NCI-H128 (cell line): ENCODE measurements at regions not wholly inside any gene's neighbourhood (a gene's known extent, or its start where the extent isn't known, plus 50 kb on each side); places are given as distances from the start of the nearest gene placed in this dataset.

Source experiments
- DNase-seq: peaks from one replicate; lab custom pipeline; 2025; ENCODE audit not compliant: unreplicated experiment; lab: John Stamatoyannopoulos, UW

DNA sequence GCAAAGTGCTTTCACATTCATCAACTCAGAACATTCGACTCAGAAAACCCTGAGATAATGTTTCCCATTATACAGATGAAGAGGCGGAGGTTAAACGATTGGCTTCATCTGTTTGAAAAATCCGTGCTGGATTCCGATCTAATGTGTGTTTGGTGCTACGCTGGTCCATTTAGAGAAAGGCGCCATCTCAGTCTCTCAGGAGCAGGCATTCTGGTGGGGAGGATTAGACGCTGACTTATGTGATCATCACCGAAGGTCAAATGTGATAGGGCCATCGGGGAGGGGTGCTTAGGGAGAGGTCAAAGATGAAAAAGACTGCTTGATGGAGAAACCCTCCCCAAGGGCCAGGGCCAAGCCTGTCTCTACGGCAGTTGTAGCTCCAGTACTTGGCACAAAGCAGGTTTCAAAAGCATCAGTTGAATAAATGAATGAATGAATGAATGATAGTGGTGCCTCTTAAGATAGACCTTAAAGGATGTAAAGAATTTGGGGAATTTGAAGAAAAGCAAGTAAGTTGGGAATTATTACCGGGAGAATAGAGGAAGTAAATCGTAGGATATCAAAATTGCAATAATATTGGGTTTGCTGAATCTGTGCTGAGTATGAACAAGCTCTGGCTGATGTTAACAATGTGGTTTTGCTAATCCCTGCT, 160.6 kb upstream of the SHB start:
- no peak for DNase-seq

GRCh38 chr9:38229104-38229500, 160.1 kb upstream of the SHB start:
- no peak for DNase-seq

DNA sequence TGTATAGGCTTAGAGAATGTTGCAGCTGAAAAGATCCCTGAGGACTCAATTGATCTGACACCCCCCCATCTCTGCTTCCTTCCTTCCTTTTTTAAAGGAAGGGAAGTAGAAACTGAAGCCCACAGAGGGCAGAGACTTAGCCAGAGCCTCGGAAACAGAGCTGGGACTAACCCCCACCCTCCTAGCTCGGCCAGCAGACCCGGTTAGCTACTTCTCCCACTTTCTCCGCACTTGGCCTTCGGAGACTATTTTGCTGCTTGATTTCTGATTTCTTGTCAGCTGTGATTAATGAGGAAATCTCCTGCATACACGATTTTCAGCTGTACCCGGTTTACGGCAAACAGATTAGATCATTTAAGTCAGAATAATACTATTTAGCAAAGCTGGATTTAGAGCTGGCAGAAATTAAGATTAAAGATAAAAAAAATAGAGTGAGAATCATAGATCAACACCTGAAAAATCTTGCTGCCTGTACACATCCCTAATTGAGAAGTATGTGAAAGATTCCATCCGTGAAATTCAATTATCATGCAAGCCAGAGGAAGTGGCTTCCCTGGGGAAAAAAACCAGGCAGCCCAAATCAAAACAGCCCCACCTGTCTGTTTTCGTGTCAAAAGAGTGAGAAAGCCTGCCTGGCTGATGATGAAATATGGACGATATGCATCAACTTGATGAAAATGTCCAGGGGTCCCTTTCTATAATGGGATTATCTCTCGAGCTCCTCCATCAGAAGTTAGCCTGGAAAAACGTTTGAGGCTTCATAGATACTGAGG, 159.5 kb upstream of the SHB start:
- no peak for DNase-seq

DNA sequence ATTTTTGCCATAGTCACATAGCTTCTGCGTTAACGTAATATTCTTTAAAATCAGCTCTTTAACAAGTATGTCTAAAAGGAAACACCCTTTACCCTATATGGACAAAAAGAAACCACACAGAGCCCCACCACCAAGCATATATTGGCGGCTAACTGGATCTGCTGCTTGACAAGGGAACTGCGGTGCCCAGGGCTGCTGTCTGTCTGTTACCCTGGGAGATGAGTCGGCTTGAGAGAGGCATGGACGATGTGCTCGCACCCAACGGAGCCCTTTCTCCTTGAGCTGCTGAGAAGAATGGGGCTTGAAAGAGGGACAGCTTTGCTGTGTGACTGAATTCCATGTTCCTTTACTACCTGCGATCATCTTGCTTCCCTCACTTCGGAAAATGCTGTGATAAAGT, 158.6 kb upstream of the SHB start:
- no peak for DNase-seq

DNA sequence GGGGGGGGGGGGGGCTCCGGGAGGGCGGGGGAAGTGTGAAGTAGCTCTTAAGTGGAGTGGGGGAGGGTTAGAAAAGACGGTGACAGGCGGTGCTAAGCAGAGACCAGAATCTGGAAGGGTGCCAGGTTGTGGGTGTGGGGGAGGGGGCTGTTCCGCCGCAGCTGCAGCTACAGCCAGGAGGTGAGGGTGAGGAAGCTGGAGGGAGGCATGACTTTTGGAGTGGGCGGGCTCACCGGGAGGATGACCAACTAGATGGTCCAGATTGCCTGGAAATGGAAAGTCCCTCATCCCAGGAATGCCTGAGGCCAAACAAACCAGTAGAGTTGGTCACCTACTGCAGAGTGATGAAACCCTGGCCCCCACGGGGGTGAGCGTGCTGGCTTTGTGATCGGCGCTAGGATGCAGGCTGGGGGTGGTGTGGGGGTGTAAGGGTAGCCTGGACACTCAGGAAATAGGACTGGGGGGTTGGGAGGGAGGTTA, 158.1 kb upstream of the SHB start:
- peak; percentile 82 for DNase-seq

GRCh38 chr9:38226491-38226951, 157.5 kb upstream of the SHB start:
- peak; percentile 59 for DNase-seq

GRCh38 chr9:38224941-38225340, 155.9 kb upstream of the SHB start:
- no peak for DNase-seq

- no peak for DNase-seq
Measured at GRCh38 chr9:38216572-38216971, 147.5 kb upstream of the SHB start.

- DNase-seq, result no peak
Measured at GRCh38 chr9:38215465-38215864, 146.4 kb upstream of the SHB start.

- no peak for DNase-seq
Measured at GRCh38 chr9:38214432-38214831, 145.4 kb upstream of the SHB start.

GRCh38 chr9:38213631-38214299, 144.7 kb upstream of the SHB start:
- no peak for DNase-seq

DNA sequence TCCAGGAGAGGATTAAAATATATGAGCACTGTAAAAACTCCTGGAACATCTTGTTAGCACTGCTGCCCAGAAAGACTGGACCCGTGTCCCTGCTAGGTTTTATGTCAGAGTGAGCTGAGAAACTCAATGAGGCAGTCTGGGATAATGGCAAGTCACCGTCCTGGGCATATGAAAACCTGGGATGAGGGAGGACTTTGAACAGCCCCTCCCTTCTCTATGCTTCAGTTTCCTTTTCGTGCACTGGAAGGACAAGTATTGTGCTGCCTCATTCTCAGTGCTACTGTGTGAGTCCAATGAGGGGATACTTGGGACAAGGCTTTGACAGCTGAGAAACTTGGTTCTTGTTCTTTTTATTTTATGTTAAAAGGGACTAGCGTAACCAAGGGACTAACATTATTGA, 143.0 kb upstream of the SHB start:
- no peak for DNase-seq

DNA sequence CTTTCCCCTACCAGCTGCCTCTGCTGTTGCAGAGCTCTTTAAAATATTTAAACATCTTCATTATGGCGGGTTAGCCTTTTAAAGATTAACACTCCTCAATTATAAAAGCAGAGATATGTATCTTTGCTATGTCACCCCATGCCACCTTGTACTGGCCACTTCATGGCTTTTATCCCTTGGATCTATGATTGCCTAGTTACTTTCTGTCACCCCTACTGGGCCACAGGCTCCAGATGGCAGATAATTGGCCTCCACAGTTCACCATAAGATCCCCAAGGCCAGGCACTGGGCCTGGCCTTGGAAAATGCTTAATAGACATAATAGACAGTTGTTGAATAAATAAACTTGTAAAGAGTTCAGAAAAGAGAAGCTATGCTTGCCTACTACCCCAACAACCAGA, 142.0 kb upstream of the SHB start:
- no peak for DNase-seq

DNA sequence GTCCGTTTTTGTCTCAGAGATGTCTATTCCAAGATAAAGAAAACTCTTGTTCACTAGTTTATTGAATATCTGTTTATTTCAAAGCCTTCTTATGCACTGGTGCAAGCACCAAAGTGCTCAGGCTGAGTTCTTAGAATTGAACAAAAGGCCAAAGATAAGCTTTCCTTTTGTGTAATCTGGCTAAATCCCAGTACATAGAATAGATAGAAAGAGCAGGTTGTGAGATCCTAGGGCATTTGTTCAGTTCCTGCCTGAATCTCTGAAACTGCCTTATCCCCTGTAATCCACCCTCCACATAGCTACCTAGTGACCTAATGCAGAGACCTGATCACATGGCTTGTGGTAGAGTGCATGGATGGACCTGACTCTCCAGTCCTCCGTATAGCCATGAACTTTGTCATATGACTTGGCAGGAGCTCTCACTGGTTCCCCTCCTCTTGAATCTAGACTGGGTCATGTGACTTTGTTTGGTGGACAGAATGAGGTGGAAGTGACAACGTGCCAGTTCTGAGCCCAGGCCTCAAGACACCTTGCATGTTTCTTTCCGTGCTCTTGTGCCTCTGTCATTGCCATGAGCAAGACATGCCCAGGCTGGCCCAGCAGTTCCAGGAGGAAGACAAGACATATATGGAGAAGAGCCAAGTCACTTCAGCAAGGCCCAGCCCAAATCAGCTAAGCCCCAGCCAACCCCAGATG, 139.3 kb upstream of the SHB start:
- DNase-seq, result no peak

GRCh38 chr9:38207247-38207778, 138.3 kb upstream of the SHB start:
- DNase-seq, result no peak

DNA sequence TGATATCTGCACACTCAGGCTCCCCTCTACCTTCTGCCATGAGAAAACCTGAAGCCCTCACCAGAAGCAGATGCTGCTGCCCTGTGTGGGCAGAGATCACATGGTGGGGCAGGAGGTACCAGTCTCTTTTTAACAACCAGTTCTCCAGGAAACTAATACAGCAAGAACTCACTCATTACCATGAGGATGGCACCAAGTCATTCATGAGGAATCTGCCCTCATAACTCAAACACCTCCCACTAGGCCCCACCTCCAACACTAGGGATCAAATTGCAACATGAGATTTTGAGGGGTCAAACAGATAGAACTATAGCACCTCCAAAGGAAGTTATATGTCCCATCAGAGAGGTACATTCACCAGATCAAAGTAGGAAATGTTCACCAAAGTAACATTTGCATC, 136.3 kb upstream of the SHB start:
- no peak for DNase-seq

DNA sequence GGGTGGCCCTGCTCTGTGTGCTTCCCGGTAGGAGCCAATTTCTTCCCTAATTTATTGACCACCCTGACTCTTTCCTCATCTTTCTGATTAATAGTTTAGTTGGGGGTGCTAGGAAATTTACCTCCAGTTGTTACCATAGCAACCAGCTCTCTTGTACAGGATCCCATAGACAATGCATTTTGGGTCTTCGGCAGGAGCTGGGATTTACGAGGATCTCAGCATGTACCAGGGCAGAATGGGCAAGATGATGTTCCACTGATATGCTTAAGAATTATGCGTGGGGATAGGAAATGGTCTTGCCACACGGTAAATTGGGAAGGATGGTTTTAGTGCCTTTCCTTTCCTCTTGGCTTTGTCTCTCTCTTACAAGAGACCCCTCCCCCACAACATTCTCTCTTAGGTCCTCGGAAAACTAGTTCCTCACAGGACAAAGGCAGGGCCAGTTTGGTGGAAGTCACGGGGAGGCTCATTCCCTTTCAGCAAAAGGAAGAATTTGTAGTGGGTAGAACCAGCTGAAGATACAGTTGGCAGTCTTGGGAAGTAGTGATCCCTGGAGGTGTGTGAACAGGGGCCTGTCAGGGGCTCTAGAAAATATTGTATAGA, 133.4 kb upstream of the SHB start:
- no peak for DNase-seq

DNA sequence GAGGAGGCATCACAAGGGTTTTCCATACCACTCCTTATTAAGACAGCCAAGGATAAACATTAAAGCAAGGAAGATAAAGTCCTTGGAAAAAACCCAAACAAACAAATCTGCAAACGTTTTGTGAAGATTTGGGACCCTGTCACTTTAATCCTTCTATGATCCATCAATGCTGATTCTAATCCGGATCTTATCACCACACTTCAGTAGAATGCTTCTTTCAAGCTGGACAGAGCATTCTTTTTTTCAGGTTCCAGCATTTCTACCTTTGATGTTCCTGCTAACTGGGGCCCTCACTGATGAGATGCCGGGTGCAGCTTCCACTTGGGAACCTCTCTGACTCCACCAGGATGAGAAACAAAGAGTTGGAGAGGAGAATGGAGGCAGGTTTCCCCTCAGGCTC, 132.8 kb upstream of the SHB start:
- DNase-seq, result no peak

DNA sequence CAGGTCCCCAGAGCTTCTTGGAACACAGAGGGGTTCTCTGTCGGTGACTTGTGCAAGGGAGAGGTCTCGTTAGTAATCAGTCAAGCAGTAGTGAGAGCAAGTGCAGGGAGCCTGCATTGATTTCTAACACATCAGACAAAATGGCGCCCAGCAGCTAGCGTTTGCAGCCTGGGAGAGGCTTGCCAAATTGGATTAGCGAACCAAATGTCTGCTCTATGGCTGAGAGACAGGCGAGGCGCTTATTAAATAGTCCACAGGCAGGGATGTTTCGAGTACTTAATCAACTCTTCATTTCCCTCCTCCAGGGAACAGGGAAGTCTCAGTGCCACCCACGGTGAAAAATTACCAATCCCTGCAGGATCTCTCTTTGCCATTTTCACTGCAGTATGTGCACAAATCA, 131.4 kb upstream of the SHB start:
- DNase-seq, result no peak

- DNase-seq, result no peak
Measured at GRCh38 chr9:38198140-38198539, 129.1 kb upstream of the SHB start.

DNA sequence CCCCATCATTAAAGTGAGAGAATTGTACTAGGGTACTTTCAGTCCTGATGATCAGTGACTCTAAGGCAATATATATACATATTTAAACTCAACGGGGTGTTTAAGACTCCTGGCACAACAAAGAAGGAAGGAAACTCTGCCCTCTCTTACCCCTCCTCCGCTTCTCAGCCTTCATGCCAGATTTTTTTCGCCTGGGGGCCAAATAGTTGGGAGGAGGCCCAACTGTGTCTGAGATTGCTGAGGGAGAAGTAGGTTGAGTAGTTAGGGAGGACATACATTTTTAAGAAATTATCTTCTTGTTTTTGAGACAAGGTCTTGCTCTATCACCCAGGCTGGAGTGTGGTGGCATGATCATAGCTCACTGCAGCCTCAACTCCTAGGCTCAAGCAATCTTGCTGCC, 127.7 kb upstream of the SHB start:
- no peak for DNase-seq
